A549 (cell line): ENCODE measurements at regions not wholly inside any gene's neighbourhood (a gene's known extent, or its start where the extent isn't known, plus 50 kb on each side); places are given as distances from the start of the nearest gene placed in this dataset.

Experiments
- ATAC-seq, 2 experiments: fragments of 200-7000 bp in 1 of 2; fragments of >200 bp in 1 of 2; cut with Nextera tagmentation in 1 of 2; cut with Tn5 transposase in 1 of 2; 3 replicates each; pipeline versions ENCODE4 v1.8.0 to v1.9.1; 2018 to 2020; ENCODE audit warnings: mild to moderate bottlenecking in 1 of 2, moderate library complexity in 1 of 2
- CTCF ChIA-PET: fragments of 300-600 bp; sonication (Branson Sonifier 250); formaldehyde crosslinking; extraction: SDS; loops from one replicate; lab custom pipeline; 2021; ENCODE audit warnings: antibody characterized with exemption, inconsistent platforms; lab: Yijun Ruan, JAX
- POLR2A ChIA-PET: fragments of 350-600 bp; formaldehyde crosslinking; extraction: SDS; loops from one replicate; lab custom pipeline; 2021; ENCODE audit warnings: antibody characterized with exemption, inconsistent platforms; lab: Yijun Ruan, JAX
- DNase-seq, 2 experiments: peaks; one replicate each; pipeline versions ENCODE4 v3.0.0 to v3.0.0-alpha.2; 2011 to 2016; ENCODE audit warnings: low read depth in 1 of 2, low spot score in 1 of 2
- FAIRE-seq: peaks from 2 replicates; lab custom pipeline; 2011; peaks lifted over from hg19 to GRCh38; lab: Jason Lieb, UNC
- H3K27ac ChIP-seq, 2 experiments: fragments of >200 bp; sonication (Bioruptor Twin); formaldehyde crosslinking; 3 replicates each; pipeline ENCODE4 v1.5.1; 2016 to 2017
- H3K4me1 ChIP-seq: fragments of >200 bp; sonication (Bioruptor Twin); formaldehyde crosslinking; 3 replicates; pipeline ENCODE4 v1.6.1; 2016
- H3K4me2 ChIP-seq: fragments of >200 bp; sonication (Bioruptor Twin); formaldehyde crosslinking; 3 replicates; pipeline ENCODE4 v1.6.1; 2016
- H3K4me3 ChIP-seq: fragments of >200 bp; sonication (Bioruptor Twin); formaldehyde crosslinking; 3 replicates; pipeline ENCODE4 v1.5.1; 2016
- H3K9me3 ChIP-seq: fragments of >200 bp; sonication (Bioruptor Twin); formaldehyde crosslinking; 3 replicates; pipeline ENCODE4 v1.6.1; 2016
- CEBPB ChIP-seq, 2 experiments: fragments of >200 bp in 1 of 2; sonication (Bioruptor Twin) in 1 of 2; formaldehyde crosslinking in 1 of 2; IDR thresholded peaks; 2 replicates each; pipeline ENCODE4 v1.6.1; 2012 to 2016
- CHD2 ChIP-seq: fragments of 150-350 bp; IDR thresholded peaks from 2 replicates; pipeline ENCODE4 v1.6.1; 2014; ENCODE audit warnings: low read length; ENCODE audit not compliant: partially characterized antibody
- EP300 ChIP-seq, 2 experiments: fragments of >200 bp; sonication (Bioruptor Twin); formaldehyde crosslinking; IDR thresholded peaks; 2 replicates in 1 of 2; 3 replicates in 1 of 2; pipeline ENCODE4 v1.6.1; 2016 to 2017
- HDAC2 ChIP-seq: fragments of 200-600 bp; sonication (generic); IDR thresholded peaks from 2 replicates; pipeline ENCODE4 v1.6.1; 2016
- HEYL ChIP-seq: fragments of 250-450 bp; sonication (Bioruptor Pico); IDR thresholded peaks from 2 replicates; pipeline ENCODE4 v1.8.0; 2021; ENCODE audit warnings: mild to moderate bottlenecking, moderate library complexity
- HOXB5 ChIP-seq: fragments of 250-450 bp; sonication (Bioruptor Pico); IDR thresholded peaks from 2 replicates; pipeline ENCODE4 v1.5.0; 2020; ENCODE audit warnings: mild to moderate bottlenecking, moderate library complexity
- MAFK ChIP-seq: fragments of 450-650 bp; IDR thresholded peaks from 2 replicates; pipeline ENCODE4 v1.6.1; 2014; ENCODE audit not compliant: partially characterized antibody
- MYC ChIP-seq: IDR thresholded peaks from 2 replicates; pipeline ENCODE4 v1.6.1; 2012; ENCODE audit warnings: mild to moderate bottlenecking, inconsistent platforms, low read length, improper control_type of control experiment, borderline replicate concordance
- POLR2AphosphoS2 ChIP-seq: conservative IDR thresholded peaks from 2 replicates; pipeline ENCODE4 v1.6.1; 2012; ENCODE audit warnings: low read length, improper control_type of control experiment, inconsistent platforms
- RAD21 ChIP-seq, 2 experiments: fragments of >200 bp in 1 of 2; sonication (Bioruptor Twin) in 1 of 2; formaldehyde crosslinking in 1 of 2; IDR thresholded peaks in 1 of 2; conservative IDR thresholded peaks in 1 of 2; 2 replicates in 1 of 2; 3 replicates in 1 of 2; pipeline ENCODE4 v1.6.1; 2012 to 2018; ENCODE audit warnings: inconsistent platforms in 1 of 2
- WGBS: methylation state at CpG from one replicate; pipeline ENCODE4 v1.1.6; 2017; ENCODE audit errors: missing lambda C conversion rate; 5-methylcytosine and 5-hydroxymethylcytosine counted together
- small RNA-seq, 6 experiments: library from RNA; depleted of rRNA; stranded (forward); fragments of <200 nt; gene quantifications; one replicate each; pipeline ENCODE3, GENCODE V24; 2012
- TF ChIP-seq, protein P1 (sequence below): fragments of 250-450 bp; sonication (Bioruptor Pico); IDR thresholded peaks from 2 replicates; pipeline ENCODE4 v1.5.0; 2021; ENCODE audit warnings: mild to moderate bottlenecking, moderate library complexity, borderline replicate concordance
- TF ChIP-seq, protein P2 (sequence below): fragments of 250-450 bp; sonication (Bioruptor Pico); IDR thresholded peaks from 2 replicates; pipeline ENCODE4 v1.5.0; 2020; ENCODE audit warnings: low read depth, mild to moderate bottlenecking, moderate library complexity
- TF ChIP-seq, protein P3 (sequence below): IDR thresholded peaks from 2 replicates; pipeline ENCODE4 v1.6.1; 2012

DNA sequence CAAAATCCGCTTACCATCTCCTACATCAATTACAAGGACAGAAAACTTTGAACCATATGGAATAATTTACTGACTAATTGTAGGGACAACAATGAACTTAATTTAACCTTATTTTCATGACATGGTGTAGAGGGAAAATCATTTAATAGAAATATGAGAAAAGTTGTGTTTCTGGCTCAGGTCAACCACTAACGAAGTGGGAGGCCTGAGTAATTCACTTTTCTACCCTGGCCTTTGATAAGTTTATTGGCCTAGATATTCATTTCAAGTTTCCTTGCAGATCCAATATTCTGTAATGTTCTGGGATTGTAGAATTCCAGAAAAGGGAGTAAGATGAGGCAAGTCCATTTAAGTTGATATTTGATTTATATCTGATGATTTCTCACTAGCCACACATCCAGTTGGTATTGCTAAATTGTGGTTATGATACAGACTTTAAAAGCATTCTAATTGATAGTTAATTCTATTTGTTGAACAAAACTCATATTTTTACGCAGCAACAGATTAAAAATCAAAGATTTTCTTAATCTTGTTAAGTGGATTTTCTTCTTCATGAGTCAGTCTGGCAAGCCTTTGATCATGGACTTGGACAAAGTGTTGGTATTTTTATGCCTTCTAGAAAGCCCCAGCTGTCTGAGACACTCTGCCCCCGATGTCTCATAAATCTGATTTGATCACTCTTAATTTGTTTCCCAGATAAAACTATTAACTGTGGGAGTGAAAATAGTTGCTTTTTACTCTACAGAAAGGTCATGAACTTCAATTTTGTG lies 336.5 kb downstream of the TMEM135 start:
- CTCF ChIA-PET, result no interaction called here
- 1% methylated on average over 4 of the region's 4 CpGs for WGBS
- POLR2A ChIA-PET, result no interaction called here
- Histone ChIP-seq H3K27ac (no peak overlapping the region), H3K4me1 (no peaks in the 10 kb centered on the region), H3K9me3 (no peaks in the 10 kb centered on the region), H3K4me3 (no peak overlapping the region), H3K4me2 (no peak overlapping the region)
- no peak for DNase-seq
- FAIRE-seq, result no peak
- ATAC-seq, result no peak
- TF ChIP-seq, protein P1, sequence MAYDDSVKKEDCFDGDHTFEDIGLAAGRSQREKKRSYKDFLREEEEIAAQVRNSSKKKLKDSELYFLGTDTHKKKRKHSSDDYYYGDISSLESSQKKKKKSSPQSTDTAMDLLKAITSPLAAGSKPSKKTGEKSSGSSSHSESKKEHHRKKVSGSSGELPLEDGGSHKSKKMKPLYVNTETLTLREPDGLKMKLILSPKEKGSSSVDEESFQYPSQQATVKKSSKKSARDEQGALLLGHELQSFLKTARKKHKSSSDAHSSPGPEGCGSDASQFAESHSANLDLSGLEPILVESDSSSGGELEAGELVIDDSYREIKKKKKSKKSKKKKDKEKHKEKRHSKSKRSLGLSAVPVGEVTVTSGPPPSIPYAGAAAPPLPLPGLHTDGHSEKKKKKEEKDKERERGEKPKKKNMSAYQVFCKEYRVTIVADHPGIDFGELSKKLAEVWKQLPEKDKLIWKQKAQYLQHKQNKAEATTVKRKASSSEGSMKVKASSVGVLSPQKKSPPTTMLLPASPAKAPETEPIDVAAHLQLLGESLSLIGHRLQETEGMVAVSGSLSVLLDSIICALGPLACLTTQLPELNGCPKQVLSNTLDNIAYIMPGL (CRISPR knock-in tag), result no peak
- TF ChIP-seq CEBPB (IDR thresholded peaks at IDR 0.05), result no peak
- TF ChIP-seq RAD21 (conservative IDR thresholded peaks at IDR 0.05 in 1 of 2, IDR thresholded peaks at IDR 0.05 in 1 of 2), result no peak
- no peak for TF ChIP-seq HOXB5
- TF ChIP-seq POLR2AphosphoS2, result no peak
- TF ChIP-seq EP300 (IDR thresholded peaks at IDR 0.05), result no peak
- TF ChIP-seq HDAC2, result no peak
- no peak for TF ChIP-seq HEYL (CRISPR knock-in tag)
- TF ChIP-seq, protein P2, sequence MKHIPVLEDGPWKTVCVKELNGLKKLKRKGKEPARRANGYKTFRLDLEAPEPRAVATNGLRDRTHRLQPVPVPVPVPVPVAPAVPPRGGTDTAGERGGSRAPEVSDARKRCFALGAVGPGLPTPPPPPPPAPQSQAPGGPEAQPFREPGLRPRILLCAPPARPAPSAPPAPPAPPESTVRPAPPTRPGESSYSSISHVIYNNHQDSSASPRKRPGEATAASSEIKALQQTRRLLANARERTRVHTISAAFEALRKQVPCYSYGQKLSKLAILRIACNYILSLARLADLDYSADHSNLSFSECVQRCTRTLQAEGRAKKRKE, result no peak
- TF ChIP-seq, protein P3, sequence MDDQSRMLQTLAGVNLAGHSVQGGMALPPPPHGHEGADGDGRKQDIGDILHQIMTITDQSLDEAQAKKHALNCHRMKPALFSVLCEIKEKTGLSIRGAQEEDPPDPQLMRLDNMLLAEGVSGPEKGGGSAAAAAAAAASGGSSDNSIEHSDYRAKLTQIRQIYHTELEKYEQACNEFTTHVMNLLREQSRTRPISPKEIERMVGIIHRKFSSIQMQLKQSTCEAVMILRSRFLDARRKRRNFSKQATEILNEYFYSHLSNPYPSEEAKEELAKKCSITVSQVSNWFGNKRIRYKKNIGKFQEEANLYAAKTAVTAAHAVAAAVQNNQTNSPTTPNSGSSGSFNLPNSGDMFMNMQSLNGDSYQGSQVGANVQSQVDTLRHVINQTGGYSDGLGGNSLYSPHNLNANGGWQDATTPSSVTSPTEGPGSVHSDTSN, result no peak
- no peak for TF ChIP-seq MYC
- TF ChIP-seq MAFK, result no peak
- no peak for TF ChIP-seq CHD2
- TF ChIP-seq, all 56 proteins: peak for 0

Small RNAs in the stretch of these regions (small RNA-seq; reads per million reads assigned to genes)
- 0 reads per million in 6 experiments for gene AP000676.1
- gene RF00026, result 0 reads per million in 6 experiments
- 0 reads per million in 6 experiments for gene RNU6-1135P
